ENCODE measurements at regions not wholly inside any gene's neighbourhood (a gene's known extent, or its start where the extent isn't known, plus 50 kb on each side); places are given as distances from the start of the nearest gene placed in this dataset.

GRCh38 chr4:121277194-121278105 lies 103.4 kb downstream of the QRFPR start:
- Histone ChIP-seq H3K27me3 (no peaks in the 10 kb centered on the region), H3K36me3 (no peaks in the 10 kb centered on the region), H3K4me1 (no peaks in the 10 kb centered on the region), H3K4me3 (no peak overlapping the region), H3K27ac (no peak overlapping the region), H3K9me3 (no peaks in the 10 kb centered on the region)
- TF ChIP-seq, protein P1, sequence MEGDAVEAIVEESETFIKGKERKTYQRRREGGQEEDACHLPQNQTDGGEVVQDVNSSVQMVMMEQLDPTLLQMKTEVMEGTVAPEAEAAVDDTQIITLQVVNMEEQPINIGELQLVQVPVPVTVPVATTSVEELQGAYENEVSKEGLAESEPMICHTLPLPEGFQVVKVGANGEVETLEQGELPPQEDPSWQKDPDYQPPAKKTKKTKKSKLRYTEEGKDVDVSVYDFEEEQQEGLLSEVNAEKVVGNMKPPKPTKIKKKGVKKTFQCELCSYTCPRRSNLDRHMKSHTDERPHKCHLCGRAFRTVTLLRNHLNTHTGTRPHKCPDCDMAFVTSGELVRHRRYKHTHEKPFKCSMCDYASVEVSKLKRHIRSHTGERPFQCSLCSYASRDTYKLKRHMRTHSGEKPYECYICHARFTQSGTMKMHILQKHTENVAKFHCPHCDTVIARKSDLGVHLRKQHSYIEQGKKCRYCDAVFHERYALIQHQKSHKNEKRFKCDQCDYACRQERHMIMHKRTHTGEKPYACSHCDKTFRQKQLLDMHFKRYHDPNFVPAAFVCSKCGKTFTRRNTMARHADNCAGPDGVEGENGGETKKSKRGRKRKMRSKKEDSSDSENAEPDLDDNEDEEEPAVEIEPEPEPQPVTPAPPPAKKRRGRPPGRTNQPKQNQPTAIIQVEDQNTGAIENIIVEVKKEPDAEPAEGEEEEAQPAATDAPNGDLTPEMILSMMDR (IDR thresholded peaks at IDR 0.05), result no peak
- DNase-seq (ENCODE audit: low spot score), result no peak

- Histone ChIP-seq H3K9me3 (no peaks in the 10 kb centered on the region), H3K27me3 (no peaks in the 10 kb centered on the region), H3K36me3 (no peaks in the 10 kb centered on the region), H3K4me3 (no peak overlapping the region), H3K4me1 (no peaks in the 10 kb centered on the region), H3K27ac (no peak overlapping the region)
- DNase-seq (ENCODE audit: low spot score), result no peak
- TF ChIP-seq, protein P1 (IDR thresholded peaks at IDR 0.05), result no peak
These were observed 107.6 kb downstream of the QRFPR start for GRCh38 chr4:121273191-121273590.

GRCh38 chr4:121272526-121272925 lies 108.3 kb downstream of the QRFPR start:
- Histone ChIP-seq H3K36me3 (no peaks in the 10 kb centered on the region), H3K9me3 (no peaks in the 10 kb centered on the region), H3K27ac (no peak overlapping the region), H3K4me3 (no peak overlapping the region), H3K4me1 (no peaks in the 10 kb centered on the region), H3K27me3 (no peaks in the 10 kb centered on the region)
- no peak for DNase-seq (ENCODE audit: low spot score)
- TF ChIP-seq, protein P1 (IDR thresholded peaks at IDR 0.05), result no peak

- Histone ChIP-seq H3K4me1 (no peaks in the 10 kb centered on the region), H3K4me3 (no peak overlapping the region), H3K9me3 (no peaks in the 10 kb centered on the region), H3K27me3 (no peaks in the 10 kb centered on the region), H3K27ac (no peak overlapping the region), H3K36me3 (no peaks in the 10 kb centered on the region)
- TF ChIP-seq, protein P1 (IDR thresholded peaks at IDR 0.05), result no peak
- DNase-seq (ENCODE audit: low spot score), result no peak
These were observed 106.3 kb upstream of the TNIP3 start for GRCh38 chr4:121270389-121270788.

- Histone ChIP-seq H3K4me3 (no peak overlapping the region), H3K4me1 (no peaks in the 10 kb centered on the region), H3K9me3 (no peaks in the 10 kb centered on the region), H3K27ac (no peak overlapping the region), H3K27me3 (no peaks in the 10 kb centered on the region), H3K36me3 (no peaks in the 10 kb centered on the region)
- no peak for DNase-seq (ENCODE audit: low spot score)
- TF ChIP-seq, protein P1 (IDR thresholded peaks at IDR 0.05), result no peak
These were observed 104.9 kb upstream of the TNIP3 start for GRCh38 chr4:121269001-121269400.

Measured in right atrium auricular region (tissue), 2 donors.